ENCODE measurements at regions not wholly inside any gene's neighbourhood (a gene's known extent, or its start where the extent isn't known, plus 50 kb on each side); places are given as distances from the start of the nearest gene placed in this dataset.
"Not testable (repeated sequence)": the region's sequence is repeated elsewhere in the genome, so short reads cannot be mapped to it uniquely, and the experiment has no call there.

DNA sequence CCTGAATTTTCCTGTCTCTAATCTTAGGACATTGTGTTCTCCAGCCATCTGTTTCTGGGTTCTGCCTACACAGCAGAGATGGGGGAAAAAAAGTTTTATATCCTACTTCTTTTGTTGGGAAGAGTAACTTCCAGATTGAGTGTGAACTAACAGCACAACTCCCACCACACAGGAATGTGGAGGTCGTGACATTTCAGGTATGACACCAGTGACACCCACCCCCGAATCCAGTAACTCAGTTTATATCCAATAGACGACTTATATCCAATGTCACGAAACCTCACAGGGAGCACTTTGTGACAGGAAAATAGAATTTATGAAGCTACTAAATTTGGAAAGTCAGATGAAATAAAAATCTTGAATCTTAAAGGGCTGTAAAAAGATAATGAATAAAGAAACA is 211.9 kb upstream of the GRM3 start:
- Histone ChIP-seq H3K36me3 (no peaks in the 10 kb centered on the region), H3K9me3 (ENCODE audit: severe bottlenecking) (no peaks in the 10 kb centered on the region), H3K27ac (no peak overlapping the region), H3K4me3 (ENCODE audit: low read depth, low read length) (no peak overlapping the region), H3K27me3 (ENCODE audit: insufficient read depth, low read depth, severe bottlenecking) (no peaks in the 10 kb centered on the region)
- TF ChIP-seq, protein P1, sequence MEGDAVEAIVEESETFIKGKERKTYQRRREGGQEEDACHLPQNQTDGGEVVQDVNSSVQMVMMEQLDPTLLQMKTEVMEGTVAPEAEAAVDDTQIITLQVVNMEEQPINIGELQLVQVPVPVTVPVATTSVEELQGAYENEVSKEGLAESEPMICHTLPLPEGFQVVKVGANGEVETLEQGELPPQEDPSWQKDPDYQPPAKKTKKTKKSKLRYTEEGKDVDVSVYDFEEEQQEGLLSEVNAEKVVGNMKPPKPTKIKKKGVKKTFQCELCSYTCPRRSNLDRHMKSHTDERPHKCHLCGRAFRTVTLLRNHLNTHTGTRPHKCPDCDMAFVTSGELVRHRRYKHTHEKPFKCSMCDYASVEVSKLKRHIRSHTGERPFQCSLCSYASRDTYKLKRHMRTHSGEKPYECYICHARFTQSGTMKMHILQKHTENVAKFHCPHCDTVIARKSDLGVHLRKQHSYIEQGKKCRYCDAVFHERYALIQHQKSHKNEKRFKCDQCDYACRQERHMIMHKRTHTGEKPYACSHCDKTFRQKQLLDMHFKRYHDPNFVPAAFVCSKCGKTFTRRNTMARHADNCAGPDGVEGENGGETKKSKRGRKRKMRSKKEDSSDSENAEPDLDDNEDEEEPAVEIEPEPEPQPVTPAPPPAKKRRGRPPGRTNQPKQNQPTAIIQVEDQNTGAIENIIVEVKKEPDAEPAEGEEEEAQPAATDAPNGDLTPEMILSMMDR (IDR thresholded peaks at IDR 0.05; ENCODE audit: low read depth, low read length): no peak
- DNase-seq: no peak

DNA sequence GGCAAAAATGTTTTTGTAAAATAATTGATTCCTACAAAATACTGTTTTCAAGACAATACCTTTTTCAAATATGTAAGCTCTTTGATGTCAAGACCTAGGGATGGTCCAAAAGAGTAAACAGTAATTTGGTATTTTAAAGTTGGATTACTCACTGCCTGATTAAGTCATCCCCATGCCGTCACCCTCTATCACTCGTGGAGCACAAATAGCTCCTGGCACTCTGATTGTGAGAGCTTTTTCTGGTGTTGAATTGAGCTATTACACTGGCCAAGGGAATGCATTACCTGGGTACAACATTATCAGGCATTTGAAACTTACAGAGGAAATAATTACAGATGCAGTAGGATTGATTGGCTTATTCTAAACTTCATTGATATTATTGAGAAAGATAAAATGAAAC is 231.9 kb upstream of the GRM3 start:
- H3K27ac ChIP-seq: no peak overlapping the region
- H3K9me3 ChIP-seq (ENCODE audit: severe bottlenecking): no peaks in the 10 kb centered on the region
- TF ChIP-seq, protein P1 (IDR thresholded peaks at IDR 0.05; ENCODE audit: low read depth, low read length): no peak
- no peak overlapping the region for H3K4me3 ChIP-seq (ENCODE audit: low read depth, low read length)
- H3K36me3 ChIP-seq: no peaks in the 10 kb centered on the region
- no peaks in the 10 kb centered on the region for H3K27me3 ChIP-seq (ENCODE audit: insufficient read depth, low read depth, severe bottlenecking)
- DNase-seq: no peak

DNA sequence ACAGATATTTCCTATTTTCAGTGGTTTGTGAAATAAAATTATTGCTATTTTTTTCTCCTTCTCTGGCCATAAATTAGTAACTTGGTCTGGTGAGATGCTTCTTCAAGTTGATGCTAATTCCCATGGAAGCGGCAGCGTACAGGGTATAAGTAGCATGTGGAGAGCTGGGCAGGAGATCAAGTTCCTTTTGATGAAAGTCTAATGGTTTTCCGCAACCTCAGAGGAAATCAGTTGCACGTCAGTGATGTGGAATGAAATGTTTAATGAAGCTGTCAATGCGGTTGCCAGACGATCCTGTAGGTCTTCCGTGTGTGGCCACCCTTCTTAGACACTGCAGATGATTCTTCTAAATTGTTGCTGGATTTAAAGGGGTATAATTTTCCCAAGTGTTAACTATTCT is 236.4 kb upstream of the GRM3 start:
- no peak for DNase-seq
- TF ChIP-seq, protein P1 (IDR thresholded peaks at IDR 0.05; ENCODE audit: low read depth, low read length): no peak
- no peaks in the 10 kb centered on the region for H3K9me3 ChIP-seq (ENCODE audit: severe bottlenecking)
- no peaks in the 10 kb centered on the region for H3K36me3 ChIP-seq
- H3K27me3 ChIP-seq (ENCODE audit: insufficient read depth, low read depth, severe bottlenecking): no peaks in the 10 kb centered on the region
- no peak overlapping the region for H3K27ac ChIP-seq
- H3K4me3 ChIP-seq (ENCODE audit: low read depth, low read length): no peak overlapping the region

DNA sequence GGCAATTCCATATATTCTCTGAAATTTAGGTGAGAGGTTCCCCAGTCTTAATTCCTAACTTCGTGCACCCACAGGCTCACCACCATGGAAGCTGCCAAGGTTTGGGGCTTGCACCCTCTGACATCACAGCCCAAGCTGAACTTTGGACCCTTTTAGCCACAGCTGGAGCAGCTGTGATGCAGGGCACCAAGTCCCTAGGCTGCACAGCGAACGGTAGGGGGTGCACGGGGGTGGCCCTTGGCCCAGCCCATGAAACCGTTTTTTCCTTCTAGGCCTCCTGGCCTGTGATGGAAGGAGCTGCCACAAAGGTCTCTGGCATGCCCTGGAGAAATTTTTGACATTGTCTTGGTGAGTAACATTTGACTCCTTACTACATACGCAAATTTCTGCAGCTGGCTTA is 251.9 kb upstream of the GRM3 start:
- Histone ChIP-seq H3K4me3 (ENCODE audit: low read depth, low read length) (no peak overlapping the region), H3K36me3 (no peaks in the 10 kb centered on the region), H3K27ac (no peak overlapping the region), H3K27me3 (ENCODE audit: insufficient read depth, low read depth, severe bottlenecking) (no peaks in the 10 kb centered on the region), H3K9me3 (ENCODE audit: severe bottlenecking) (no peaks in the 10 kb centered on the region)
- no peak for DNase-seq
- TF ChIP-seq, protein P1 (IDR thresholded peaks at IDR 0.05; ENCODE audit: low read depth, low read length): no peak

DNA sequence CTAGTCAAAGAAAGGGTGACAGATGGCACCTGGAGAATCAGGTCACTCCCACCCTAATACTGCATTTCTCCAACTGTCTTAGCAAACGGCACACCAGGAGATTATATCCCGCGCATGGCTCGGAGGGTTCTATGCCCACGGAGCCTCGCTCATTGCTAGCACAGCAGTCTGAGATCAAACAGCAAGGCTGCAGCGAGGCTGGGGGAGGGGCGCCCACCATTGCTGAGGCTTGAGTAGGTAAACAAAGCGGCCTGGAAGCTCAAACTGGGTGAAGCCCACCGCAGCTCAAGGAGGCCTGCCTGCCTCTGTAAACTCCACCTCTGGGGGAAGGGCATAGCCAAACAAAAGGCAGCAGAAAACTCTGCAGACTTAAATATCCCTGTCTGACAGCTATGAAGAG is 268.1 kb upstream of the GRM3 start:
- H3K27ac ChIP-seq: not testable (repeated sequence)

DNA sequence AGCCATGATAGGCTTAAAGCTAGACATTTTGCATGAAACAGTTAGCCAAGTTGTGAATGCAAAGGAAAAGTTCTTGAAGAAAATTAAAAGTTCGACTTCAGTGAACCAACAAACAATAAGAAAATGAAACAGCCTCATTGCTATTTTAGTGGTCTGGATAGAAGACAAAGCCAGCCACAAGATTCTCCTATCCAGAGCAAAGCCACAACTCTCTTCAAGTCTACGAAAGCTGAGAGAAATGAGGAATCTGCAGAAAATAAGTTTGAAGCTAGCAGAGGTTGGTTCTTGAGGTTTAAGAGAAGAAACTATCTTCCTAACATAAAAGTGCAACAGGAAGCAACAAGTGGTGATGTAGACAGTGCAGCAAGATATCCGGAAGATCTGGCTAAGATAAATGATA is 271.4 kb upstream of the GRM3 start:
- no peak for DNase-seq
- TF ChIP-seq, protein P1 (IDR thresholded peaks at IDR 0.05; ENCODE audit: low read depth, low read length): no peak
- H3K36me3 ChIP-seq: no peaks in the 10 kb centered on the region
- H3K9me3 ChIP-seq (ENCODE audit: severe bottlenecking): no peaks in the 10 kb centered on the region
- no peaks in the 10 kb centered on the region for H3K27me3 ChIP-seq (ENCODE audit: insufficient read depth, low read depth, severe bottlenecking)
- no peak overlapping the region for H3K27ac ChIP-seq
- H3K4me3 ChIP-seq (ENCODE audit: low read depth, low read length): no peak overlapping the region

More for the DNA sequence above, 268.1 kb upstream of the GRM3 start:
- H3K4me3 ChIP-seq (ENCODE audit: low read depth, low read length); H3K27me3 ChIP-seq (ENCODE audit: insufficient read depth, low read depth, severe bottlenecking); H3K36me3 ChIP-seq; H3K9me3 ChIP-seq (ENCODE audit: severe bottlenecking); DNase-seq: not testable (repeated sequence)
